ENCODE measurements at regions not wholly inside any gene's neighbourhood (a gene's known extent, or its start where the extent isn't known, plus 50 kb on each side); places are given as distances from the start of the nearest gene placed in this dataset.

- Histone ChIP-seq H3K27ac (no peak overlapping the region), H3K4me1 (replicated peaks in 1 of 2) (no peaks in the 10 kb centered on the region), H3K36me3 (replicated peaks in 1 of 2) (no peaks in the 10 kb centered on the region), H3K9me3 (replicated peaks in 1 of 3) (no peaks in the 10 kb centered on the region), H3K4me3 (no peak overlapping the region), H3K27me3 (no peaks in the 10 kb centered on the region)
- intact Hi-C loops (cut with DNase I), result no loop called here
- DNase-seq, result no peak
- 93 to 100% (median 95%) methylated on average over 1 of the region's 1 CpG for WGBS, 4 donors
- no peak for TF ChIP-seq POLR2A (IDR thresholded peaks at IDR 0.05)
These were observed 381.7 kb upstream of the PCDH20 start for GRCh38 chr13:61797397-61797796.

- no peak for TF ChIP-seq CTCF (IDR thresholded peaks at IDR 0.05)
- no peak for TF ChIP-seq POLR2A (IDR thresholded peaks at IDR 0.05)
- intact Hi-C loops (cut with DNase I), result no loop called here
- WGBS, 4 donors, result 55 to 71% (median 58%) methylated on average over 1 of the region's 1 CpG
These were observed 379.9 kb upstream of the PCDH20 start for GRCh38 chr13:61795580-61795979.

GRCh38 chr13:61779456-61779855 lies 363.8 kb upstream of the PCDH20 start:
- intact Hi-C loops (cut with DNase I), result no loop called here
- no peaks in the 10 kb centered on the region for H3K4me1 ChIP-seq (replicated peaks in 1 of 2)
- TF ChIP-seq CTCF (IDR thresholded peaks at IDR 0.05) (no peak), POLR2A (IDR thresholded peaks at IDR 0.05) (no peak)
- 51 to 72% (median 65%) methylated on average over 3 of the region's 3 CpGs for WGBS, 4 donors
- no peaks in the 10 kb centered on the region for H3K36me3 ChIP-seq (replicated peaks in 1 of 2)
- no peak for DNase-seq
- no peaks in the 10 kb centered on the region for H3K27me3 ChIP-seq
- no peak overlapping the region for H3K27ac ChIP-seq
- H3K4me3 ChIP-seq, result no peak overlapping the region
- no peaks in the 10 kb centered on the region for H3K9me3 ChIP-seq (replicated peaks in 1 of 3)

More at GRCh38 chr13:61795580-61795979, 379.9 kb upstream of the PCDH20 start:
- Histone ChIP-seq H3K4me1 (replicated peaks in 1 of 2) (no peaks in the 10 kb centered on the region), H3K27ac (no peak overlapping the region), H3K27me3 (no peaks in the 10 kb centered on the region), H3K36me3 (replicated peaks in 1 of 2) (no peaks in the 10 kb centered on the region), H3K9me3 (replicated peaks in 1 of 3) (no peaks in the 10 kb centered on the region), H3K4me3 (no peak overlapping the region)
- DNase-seq, result no peak

GRCh38 chr13:61778531-61778930 lies 362.9 kb upstream of the PCDH20 start:
- H3K27ac ChIP-seq, result no peak overlapping the region
- H3K9me3 ChIP-seq (replicated peaks in 1 of 3), result no peaks in the 10 kb centered on the region
- DNase-seq, result no peak
- no peaks in the 10 kb centered on the region for H3K27me3 ChIP-seq
- intact Hi-C loops (cut with DNase I), result no loop called here
- no peaks in the 10 kb centered on the region for H3K36me3 ChIP-seq (replicated peaks in 1 of 2)
- TF ChIP-seq POLR2A (IDR thresholded peaks at IDR 0.05), result no peak
- no peak for TF ChIP-seq CTCF (IDR thresholded peaks at IDR 0.05)
- 60 to 81% (median 66%) methylated on average over 6 of the region's 6 CpGs for WGBS, 4 donors
- H3K4me1 ChIP-seq (replicated peaks in 1 of 2), result no peaks in the 10 kb centered on the region
- no peak overlapping the region for H3K4me3 ChIP-seq

GRCh38 chr13:61777899-61778298 lies 362.2 kb upstream of the PCDH20 start:
- H3K9me3 ChIP-seq (replicated peaks in 1 of 3), result no peaks in the 10 kb centered on the region
- no peaks in the 10 kb centered on the region for H3K36me3 ChIP-seq (replicated peaks in 1 of 2)
- no peak for DNase-seq
- TF ChIP-seq CTCF (IDR thresholded peaks at IDR 0.05) (no peak), POLR2A (IDR thresholded peaks at IDR 0.05) (no peak)
- WGBS, 4 donors, result 62 to 76% (median 70%) methylated on average over 2 of the region's 2 CpGs
- intact Hi-C loops (cut with DNase I), result no loop called here
- no peak overlapping the region for H3K4me3 ChIP-seq
- no peaks in the 10 kb centered on the region for H3K4me1 ChIP-seq (replicated peaks in 1 of 2)
- no peak overlapping the region for H3K27ac ChIP-seq
- no peaks in the 10 kb centered on the region for H3K27me3 ChIP-seq
